BE2C (cell line): ENCODE measurements at regions not wholly inside any gene's neighbourhood (a gene's known extent, or its start where the extent isn't known, plus 50 kb on each side); places are given as distances from the start of the nearest gene placed in this dataset.

Experiments
- DNase-seq: peaks from one replicate; pipeline ENCODE4 v3.0.0-alpha.2; 2020
- H3K27me3 ChIP-seq: fragments of 250-450 bp; sonication (Bioruptor Pico); 2 replicates; pipeline ENCODE4 v1.5.1; 2020; ENCODE audit warnings: mild to moderate bottlenecking
- H3K36me3 ChIP-seq: fragments of 250-450 bp; sonication (Bioruptor Pico); 2 replicates; pipeline ENCODE4 v1.5.1; 2020; ENCODE audit warnings: mild to moderate bottlenecking
- H3K4me1 ChIP-seq: fragments of 250-450 bp; sonication (Bioruptor Pico); 2 replicates; pipeline ENCODE4 v1.5.1; 2020
- H3K4me3 ChIP-seq: 2 replicates; pipeline ENCODE4 v1.5.1; 2011; ENCODE audit warnings: low read depth, low read length
- H3K9me3 ChIP-seq: fragments of 250-450 bp; sonication (Bioruptor Pico); 2 replicates; pipeline ENCODE4 v1.5.1; 2020
- CTCF ChIP-seq: IDR thresholded peaks from 2 replicates; pipeline ENCODE4 v1.5.1; 2012; ENCODE audit warnings: mild to moderate bottlenecking, low read depth, low read length

- Histone ChIP-seq H3K4me3 (no peak overlapping the region), H3K27me3 (no peaks in the 10 kb centered on the region), H3K36me3 (no peaks in the 10 kb centered on the region), H3K9me3 (no peaks in the 10 kb centered on the region), H3K4me1 (no peaks in the 10 kb centered on the region)
- DNase-seq, result no peak
- TF ChIP-seq CTCF, result no peak
Measured at GRCh38 chr17:53420035-53420641, 402.6 kb upstream of the KIF2B start.

GRCh38 chr17:53409588-53409987 is 413.1 kb upstream of the KIF2B start:
- Histone ChIP-seq H3K9me3 (no peaks in the 10 kb centered on the region), H3K4me1 (no peaks in the 10 kb centered on the region), H3K36me3 (no peaks in the 10 kb centered on the region), H3K4me3 (no peak overlapping the region), H3K27me3 (no peaks in the 10 kb centered on the region)
- DNase-seq, result no peak
- no peak for TF ChIP-seq CTCF

- H3K36me3 ChIP-seq, result no peaks in the 10 kb centered on the region
- no peak overlapping the region for H3K4me3 ChIP-seq
- no peak for DNase-seq
- H3K4me1 ChIP-seq, result no peaks in the 10 kb centered on the region
- H3K9me3 ChIP-seq, result no peaks in the 10 kb centered on the region
- no peaks in the 10 kb centered on the region for H3K27me3 ChIP-seq
- no peak for TF ChIP-seq CTCF
Measured at GRCh38 chr17:53406907-53407306, 415.8 kb upstream of the KIF2B start.

GRCh38 chr17:53391197-53391596 is 431.5 kb upstream of the KIF2B start:
- Histone ChIP-seq H3K4me3 (no peak overlapping the region), H3K9me3 (no peaks in the 10 kb centered on the region), H3K36me3 (no peaks in the 10 kb centered on the region), H3K4me1 (peaks cover 8% of the 10 kb centered on the region), H3K27me3 (no peaks in the 10 kb centered on the region)
- no peak for DNase-seq
- TF ChIP-seq CTCF, result no peak

GRCh38 chr17:53390575-53390974 is 432.2 kb upstream of the KIF2B start:
- Histone ChIP-seq H3K9me3 (no peaks in the 10 kb centered on the region), H3K4me3 (no peak overlapping the region)
- no peak for TF ChIP-seq CTCF

GRCh38 chr17:53387745-53388144 is 435.0 kb upstream of the KIF2B start:
- Histone ChIP-seq H3K27me3 (no peaks in the 10 kb centered on the region), H3K36me3 (no peaks in the 10 kb centered on the region), H3K4me1 (peaks cover 8% of the 10 kb centered on the region), H3K9me3 (no peaks in the 10 kb centered on the region), H3K4me3 (no peak overlapping the region)
- no peak for TF ChIP-seq CTCF
- DNase-seq, result no peak

More at GRCh38 chr17:53390575-53390974, 432.2 kb upstream of the KIF2B start:
- no peaks in the 10 kb centered on the region for H3K36me3 ChIP-seq
- no peaks in the 10 kb centered on the region for H3K27me3 ChIP-seq
- DNase-seq, result peak; percentile 18
- peaks cover 8% of the 10 kb centered on the region for H3K4me1 ChIP-seq
